ENCODE measurements at regions not wholly inside any gene's neighbourhood (a gene's known extent, or its start where the extent isn't known, plus 50 kb on each side); places are given as distances from the start of the nearest gene placed in this dataset.
"Not testable (repeated sequence)": the region's sequence is repeated elsewhere in the genome, so short reads cannot be mapped to it uniquely, and the experiment has no call there.

DNA sequence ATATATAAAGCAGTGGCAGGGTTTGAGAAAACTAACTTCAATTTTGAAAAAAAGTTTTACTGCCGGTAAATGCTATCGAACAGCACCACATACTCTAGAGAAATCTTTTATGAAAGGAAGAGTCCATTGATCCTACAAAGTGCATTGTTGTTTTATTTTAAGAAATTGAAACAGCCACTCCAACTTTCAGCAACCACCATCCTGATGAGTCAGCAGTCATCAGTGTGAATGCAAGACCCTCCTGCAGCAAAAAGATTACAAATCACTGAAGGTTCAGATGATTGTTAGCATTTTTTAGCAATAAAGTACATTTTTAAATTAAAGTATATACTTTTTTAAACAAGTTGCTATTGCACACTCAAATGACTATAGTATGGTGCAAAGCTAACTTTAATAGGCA, 1017.7 kb upstream of the CRIM1 start:
- ATAC-seq = no peak

DNA sequence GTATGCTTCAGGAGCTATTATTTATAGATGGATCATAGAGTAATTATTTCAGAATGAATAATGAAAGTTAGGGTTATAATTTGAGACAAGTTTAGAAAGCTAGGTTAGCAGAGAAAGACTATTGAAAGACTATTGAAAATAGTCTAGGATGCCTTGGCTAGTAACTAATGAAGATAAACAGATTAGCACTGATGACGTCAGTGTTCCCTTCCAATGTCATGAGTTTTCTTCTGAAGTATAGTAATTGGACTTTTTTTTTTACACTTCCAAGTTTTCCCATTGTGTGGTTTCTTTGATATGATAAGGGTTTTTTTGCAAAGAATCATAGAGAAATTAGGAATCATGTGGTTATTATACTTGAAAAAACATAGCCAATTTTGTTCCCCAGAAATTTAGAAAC, 1041.5 kb upstream of the CRIM1 start:
- DNase-seq (no peak), ATAC-seq (no peak)
- intact Hi-C loops (cut with DNase I) = no loop called here

More for the DNA sequence above, 1017.7 kb upstream of the CRIM1 start:
- intact Hi-C loops (cut with DNase I) = no loop called here
- DNase-seq = no peak

DNA sequence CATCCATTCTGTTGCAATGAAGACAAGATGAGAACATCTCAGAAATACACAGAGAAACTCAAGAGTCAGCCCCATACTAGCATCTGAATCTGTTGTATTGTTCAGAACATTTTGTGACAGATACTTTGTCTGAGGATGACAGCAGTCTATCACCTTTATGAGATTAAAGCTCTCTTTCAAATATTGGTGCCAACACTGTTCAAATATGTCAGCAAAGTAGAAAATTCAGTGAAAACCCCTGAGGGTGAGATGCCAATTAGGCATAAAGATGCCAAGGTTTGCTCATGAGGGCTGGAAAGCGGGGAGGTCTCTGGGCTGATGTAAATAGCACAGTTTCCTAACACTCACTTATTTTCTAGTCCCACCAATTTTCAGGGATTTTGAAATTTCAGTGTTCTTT, 1054.2 kb upstream of the CRIM1 start:
- no peak for DNase-seq
- no peak for ATAC-seq
- intact Hi-C loops (cut with DNase I) = no loop called here

DNA sequence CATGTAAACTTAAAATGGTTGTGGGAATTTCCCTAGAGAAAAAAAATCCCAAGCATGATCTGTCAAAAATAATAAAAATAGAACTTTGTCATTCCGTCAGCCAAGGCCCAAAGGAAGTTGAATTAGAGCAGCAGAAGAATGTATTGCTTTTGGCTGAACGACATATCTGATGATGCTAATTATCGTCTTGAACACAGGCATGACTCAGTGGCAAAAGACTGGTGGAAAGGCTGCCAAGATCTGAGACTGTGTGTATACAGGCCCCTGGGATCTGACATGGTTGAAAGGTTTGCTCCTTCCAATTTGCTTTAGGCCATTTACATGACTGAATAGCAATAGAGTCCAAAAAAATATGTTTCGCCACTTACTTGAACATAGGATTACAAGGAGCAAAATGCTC, 1057.1 kb upstream of the CRIM1 start:
- DNase-seq (peak; percentile 25), ATAC-seq (peak; percentile 57 to 92)
- intact Hi-C loops (cut with DNase I) = no loop called here

DNA sequence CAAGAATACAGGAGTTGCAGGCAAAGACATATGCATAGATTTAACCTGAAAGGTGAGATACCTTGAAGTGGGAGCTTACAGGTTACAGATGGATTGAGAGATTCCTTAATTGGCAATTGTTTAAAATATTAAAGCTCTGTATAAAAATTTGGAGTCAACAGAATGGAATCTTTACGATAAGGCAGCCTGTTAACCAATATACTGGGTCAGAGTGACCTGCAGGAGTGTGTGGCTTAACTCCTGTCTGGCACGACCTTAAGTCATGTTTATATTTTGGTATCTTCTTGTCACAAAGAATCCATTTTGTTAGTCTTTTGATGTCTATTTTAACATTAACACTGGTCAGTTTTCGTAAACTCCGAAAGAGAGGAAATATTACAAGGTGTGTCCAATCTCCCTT, 1058.2 kb upstream of the CRIM1 start:
- intact Hi-C loops (cut with DNase I) = no loop called here
- DNase-seq (no peak), ATAC-seq (no peak)

DNA sequence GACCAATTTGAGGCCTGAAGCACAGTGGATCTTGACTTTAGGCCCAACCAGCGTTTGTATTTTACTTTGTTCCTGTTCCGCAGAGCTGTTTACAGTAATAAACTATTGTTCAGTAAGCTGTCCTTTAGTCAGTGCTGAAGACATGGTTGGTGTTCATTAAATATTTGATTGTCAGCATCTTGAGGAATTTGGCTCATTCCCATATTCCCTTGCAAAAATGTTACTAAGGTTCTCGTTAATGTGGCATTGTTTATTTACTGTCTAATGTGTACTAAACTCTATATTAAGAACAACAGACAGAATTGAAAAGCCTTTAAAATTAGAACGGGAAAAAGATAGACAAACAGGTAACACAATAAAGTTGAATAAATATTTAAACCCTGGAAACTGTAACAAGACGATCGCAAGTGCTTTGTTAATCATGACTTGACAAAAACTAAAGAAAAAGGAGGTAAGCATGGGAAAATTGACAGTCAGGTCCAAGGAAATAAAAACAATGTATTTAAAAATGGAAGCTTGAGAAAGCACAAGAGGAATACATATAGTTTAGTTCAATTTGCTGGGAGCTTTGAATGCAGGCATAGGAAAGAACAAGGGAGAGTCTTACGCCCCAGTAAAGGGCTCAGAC, 1060.8 kb upstream of the CRIM1 start:
- no peak for DNase-seq
- intact Hi-C loops (cut with DNase I) = no loop called here
- no peak for ATAC-seq

DNA sequence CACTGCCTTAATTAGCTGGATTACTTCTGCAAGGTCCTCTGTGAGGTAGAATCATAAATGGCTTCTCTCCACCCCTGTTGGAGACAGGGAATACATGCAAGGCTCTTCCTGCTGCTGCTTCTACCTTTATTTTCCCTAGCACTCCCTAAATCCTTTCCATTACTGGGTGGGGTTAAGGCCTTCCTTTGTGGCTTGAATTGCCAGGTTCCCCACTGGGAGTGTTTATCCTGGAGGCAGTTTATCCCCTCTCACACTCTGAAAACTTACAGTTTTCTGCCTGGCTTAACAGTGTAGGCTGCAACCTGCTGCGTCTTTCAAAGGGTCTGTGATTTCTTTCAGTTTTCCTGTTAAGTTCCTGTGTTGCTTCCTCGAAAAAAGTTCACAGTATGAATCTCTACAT, 1062.3 kb upstream of the CRIM1 start:
- ATAC-seq = no peak
- intact Hi-C loops (cut with DNase I) = no loop called here
- no peak for DNase-seq

DNA sequence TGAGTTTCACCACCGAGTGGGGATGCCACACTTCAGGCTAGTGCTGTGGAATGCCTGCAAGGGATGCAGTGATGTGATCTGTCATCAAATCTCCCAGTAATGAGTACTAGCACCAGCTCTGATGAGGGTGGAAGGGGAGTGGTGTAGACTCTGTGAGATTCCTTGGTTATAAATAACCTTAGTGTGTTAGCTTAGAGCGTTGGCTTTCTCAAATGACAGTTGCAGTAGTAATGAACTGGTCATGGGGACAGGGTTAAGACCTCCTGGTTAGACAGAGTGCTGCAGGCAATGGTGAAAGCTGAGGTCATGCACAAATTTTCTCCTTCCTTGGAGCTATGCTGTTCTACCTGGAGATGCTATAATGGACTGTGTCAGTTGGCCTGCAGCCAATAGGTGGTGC, 1063.4 kb upstream of the CRIM1 start:
- intact Hi-C loops (cut with DNase I) = no loop called here
- no peak for DNase-seq
- no peak for ATAC-seq

DNA sequence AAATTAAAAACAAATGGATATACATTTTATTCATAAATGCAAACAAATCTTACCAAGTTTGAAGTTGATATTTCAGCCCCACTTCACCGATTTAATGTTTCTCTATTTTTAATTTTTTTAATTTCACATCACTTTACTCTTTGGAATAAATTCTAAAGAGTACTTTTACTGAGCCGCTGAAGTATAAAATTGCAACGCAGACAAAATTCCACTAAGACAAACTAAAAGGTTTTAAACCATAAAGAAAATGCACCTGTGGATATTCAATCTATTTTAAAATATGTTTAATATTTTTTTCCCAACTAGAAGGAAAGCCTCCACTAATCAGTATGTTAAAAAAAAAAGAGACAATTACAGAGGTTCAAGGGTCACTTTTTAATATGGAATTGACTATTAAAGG, 1073.9 kb upstream of the CRIM1 start:
- DNase-seq (no peak), ATAC-seq (no peak)
- intact Hi-C loops (cut with DNase I) = no loop called here

DNA sequence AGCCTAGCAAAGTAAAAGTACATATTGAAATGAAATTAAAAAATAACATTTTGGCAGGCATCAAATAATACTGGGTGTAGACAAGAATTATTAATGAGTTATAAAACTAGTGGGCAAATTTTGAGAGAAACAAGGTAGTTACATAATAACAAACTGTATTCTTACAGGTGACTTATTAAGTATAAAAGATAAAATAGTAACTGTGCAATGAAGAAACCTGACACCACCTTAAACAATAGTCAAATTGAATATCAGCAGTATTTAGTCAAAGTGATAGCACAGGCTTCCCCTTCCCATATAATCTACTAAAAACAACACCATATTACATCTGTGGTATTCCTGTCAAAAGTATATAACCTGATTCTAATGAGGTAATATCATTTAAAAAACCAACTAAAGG, 1099.8 kb upstream of the CRIM1 start:
- intact Hi-C loops (cut with DNase I) = no loop called here
- DNase-seq (no peak), ATAC-seq (no peak)

DNA sequence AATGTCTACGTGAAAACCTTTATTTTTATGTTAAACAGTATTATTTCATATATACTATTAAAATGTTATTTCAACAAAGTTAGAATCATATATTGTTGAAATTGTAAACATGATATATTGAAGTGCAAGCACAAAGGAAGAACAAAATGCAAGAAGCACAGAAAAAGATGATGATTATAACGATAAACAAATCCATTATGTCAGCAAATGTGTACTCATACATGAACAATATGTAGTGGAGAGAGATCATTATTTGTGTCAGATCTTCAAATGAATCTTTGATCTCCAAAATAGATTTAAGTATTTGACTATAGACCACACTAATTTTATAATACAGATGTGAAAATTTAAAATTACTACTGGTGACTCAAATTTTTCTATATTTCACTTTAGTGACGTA, 1104.4 kb upstream of the CRIM1 start:
- ATAC-seq (no peak), DNase-seq (no peak)
- intact Hi-C loops (cut with DNase I) = no loop called here

DNA sequence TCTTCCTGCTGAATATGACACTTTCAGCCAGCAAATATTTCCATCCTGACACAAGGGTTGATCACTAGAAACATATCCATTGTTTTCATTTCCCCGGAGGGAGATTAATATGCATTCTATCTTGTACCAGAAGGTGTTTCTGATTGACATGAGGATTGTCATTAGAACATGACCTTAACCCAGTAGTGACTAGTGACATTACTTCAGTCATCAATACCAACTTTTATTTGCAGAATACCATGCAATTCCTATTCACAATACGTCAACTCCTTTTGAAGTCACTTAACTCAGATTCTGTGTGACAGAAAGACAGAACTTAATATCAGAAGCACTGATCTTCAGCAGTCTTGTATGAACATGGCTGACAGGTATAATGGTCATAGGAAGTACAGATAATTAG, 1108.9 kb upstream of the CRIM1 start:
- DNase-seq (no peak), ATAC-seq (no peak)
- intact Hi-C loops (cut with DNase I) = no loop called here

DNA sequence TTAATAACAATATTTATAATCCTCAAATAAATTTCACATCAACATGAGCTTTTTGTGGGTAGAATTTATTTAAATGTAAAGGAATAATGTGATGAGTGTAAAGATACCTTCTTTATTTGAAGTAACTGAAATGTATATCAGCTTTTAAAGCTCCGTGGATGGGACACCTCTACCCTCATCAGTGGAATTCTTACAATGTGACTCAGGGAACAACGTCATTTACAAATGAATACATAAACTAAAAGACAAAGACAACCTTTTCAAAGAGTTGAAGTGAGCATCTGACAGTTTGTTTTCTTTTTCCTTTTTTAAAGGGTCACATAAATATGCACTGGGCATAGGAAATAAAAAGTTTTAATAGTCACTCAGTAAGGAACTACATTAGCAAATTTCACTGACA, 1127.0 kb upstream of the CRIM1 start:
- ATAC-seq = no peak
- intact Hi-C loops (cut with DNase I) = no loop called here
- DNase-seq = no peak

DNA sequence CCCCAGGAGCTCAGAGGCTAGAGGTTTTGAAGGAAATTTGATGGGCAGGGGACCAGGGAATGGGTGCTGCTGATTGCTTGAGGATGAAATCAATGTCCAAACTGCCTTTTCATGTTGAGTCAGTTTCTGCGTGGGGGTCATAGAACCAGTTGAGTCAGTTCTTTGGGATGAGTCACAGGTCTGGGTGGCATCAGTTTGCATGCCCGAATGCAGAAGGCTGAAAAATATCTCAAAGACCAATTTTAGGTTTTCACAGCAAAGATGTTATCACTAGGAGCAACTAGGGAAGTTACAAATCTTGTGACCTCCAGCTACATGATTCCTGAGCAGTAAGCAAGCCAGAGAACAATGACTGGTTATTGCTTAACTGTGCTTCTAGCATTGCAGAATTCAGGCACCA, 1135.1 kb upstream of the CRIM1 start:
- intact Hi-C loops (cut with DNase I) = no loop called here
- ATAC-seq (no peak), DNase-seq (no peak)

DNA sequence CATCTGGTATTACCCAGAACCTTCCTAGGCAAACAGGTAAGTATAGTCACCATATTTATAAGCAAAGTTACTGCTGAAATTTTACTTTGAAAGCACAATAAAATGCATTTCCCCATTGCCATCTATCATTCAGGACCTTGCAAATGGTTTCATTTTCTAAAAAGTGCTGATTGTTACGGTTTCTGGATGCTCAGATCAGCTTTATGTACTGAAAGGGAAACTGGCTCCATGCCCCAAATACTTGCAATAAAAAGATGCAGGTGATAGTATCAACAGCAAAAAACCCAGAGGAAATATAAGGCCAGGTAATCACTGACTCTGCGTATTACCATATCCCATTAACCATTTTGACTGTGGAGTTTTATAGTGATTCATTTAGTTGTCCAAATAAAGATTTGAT, 1150.7 kb upstream of the CRIM1 start:
- DNase-seq (no peak), ATAC-seq (no peak)
- intact Hi-C loops (cut with DNase I) = no loop called here

DNA sequence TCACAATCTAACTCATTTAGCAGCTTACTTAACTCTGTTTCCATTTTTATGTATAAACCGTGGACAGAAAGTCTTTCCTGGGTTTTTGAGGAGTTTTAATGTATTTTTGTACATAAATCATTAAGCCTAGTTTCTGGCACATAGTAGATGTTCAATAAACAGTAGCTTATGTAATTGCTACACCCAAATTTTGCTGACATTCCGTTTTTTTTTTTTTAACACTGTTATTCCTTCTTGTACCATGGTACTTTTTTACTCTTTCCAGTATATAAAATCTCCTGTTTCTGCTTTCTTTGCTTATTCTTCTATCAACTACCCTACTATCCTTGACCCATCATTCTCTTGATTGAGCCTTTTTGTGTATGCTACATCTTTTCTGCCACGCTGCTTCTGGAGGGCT, 1151.3 kb upstream of the CRIM1 start:
- intact Hi-C loops (cut with DNase I) = no loop called here
- DNase-seq = no peak
- ATAC-seq = no peak

DNA sequence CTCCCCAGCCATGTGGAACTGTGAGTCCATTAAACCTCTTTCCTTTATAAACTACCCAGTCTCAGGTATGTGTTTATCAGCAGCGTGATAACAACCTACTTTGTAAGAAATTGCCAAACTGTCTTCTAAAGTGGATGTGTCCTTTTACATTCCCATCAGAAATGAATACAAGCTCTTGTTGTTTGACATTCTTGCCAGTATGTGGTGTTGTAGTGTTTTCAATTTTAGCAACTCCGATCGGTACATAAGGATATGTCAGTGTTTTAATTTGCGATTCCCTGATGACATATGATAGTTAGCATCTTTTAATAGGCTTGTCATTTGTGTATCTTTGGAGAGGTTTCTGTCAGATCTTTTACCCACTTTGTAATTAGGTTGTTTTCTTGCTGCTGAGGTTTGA, 1156.3 kb upstream of the CRIM1 start:
- DNase-seq (no peak), ATAC-seq (no peak)
- intact Hi-C loops (cut with DNase I) = no loop called here

DNA sequence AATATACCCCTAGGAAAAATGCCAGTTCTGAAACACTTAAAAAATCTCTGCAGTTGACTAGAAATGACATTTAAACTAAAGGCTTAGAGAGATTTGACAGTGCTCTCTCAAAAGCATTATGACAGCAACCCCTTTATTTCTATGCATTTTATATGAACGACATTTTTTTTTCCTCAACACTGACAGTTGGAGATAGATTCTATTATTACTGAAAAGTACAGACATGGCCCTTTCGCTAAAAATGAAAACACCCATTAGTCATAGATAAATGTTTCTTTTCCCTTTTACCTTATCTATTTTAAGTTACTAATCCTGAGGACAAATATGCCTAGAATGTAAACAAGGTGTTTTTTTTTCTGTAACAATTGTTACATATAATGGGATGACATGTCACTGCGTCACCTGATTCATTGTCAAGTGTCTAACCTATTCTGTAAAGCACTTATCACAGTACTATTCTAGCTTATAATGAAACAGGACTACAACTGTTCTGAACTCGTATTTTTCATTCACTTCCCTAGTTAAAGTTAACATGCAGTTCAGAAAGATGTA, 1169.6 kb upstream of the CRIM1 start:
- DNase-seq (no peak), ATAC-seq (no peak)
- intact Hi-C loops (cut with DNase I) = no loop called here

DNA sequence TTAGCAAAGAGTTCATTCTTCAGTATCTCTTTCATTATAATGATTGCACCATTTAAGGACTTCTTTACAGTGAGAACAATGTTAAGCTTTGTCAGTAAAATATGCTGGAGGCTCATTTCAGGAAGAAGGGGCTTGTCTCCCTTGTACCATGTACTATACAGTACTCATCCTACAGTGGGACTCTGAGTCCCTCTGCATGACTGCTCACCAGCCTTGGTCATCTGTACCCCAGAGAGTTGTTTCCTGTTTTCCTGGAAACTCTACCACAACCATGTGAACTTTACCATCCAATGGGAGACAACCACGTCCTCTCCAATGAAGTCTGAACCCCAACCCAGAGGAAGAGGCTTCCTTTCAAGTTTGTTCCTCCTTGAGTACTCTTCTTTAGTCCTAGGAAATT, 1171.1 kb upstream of the CRIM1 start:
- intact Hi-C loops (cut with DNase I) = no loop called here

DNA sequence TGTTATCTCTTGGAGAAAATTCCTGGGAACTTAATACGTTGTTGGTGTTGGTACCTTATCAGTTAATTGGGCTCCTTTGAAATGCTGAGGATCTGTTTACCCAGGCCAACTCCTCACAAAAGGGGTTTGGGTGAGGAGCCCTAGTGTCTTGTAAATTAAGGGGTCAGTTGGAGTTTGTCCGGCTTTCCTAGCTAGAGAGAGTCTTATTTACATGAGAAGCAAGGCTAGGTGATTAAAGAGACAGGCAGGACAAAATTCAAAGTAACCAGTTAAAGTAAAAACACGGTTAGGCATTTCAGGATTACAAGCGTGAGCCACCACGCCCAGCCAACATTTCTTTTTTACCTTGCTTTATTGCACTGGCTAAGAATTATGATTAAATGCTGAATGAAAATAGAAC, 1178.9 kb upstream of the CRIM1 start:
- ATAC-seq; DNase-seq; intact Hi-C loops (cut with DNase I): not testable (repeated sequence)

More for the DNA sequence above, 1171.1 kb upstream of the CRIM1 start:
- ATAC-seq (no peak), DNase-seq (no peak)

DNA sequence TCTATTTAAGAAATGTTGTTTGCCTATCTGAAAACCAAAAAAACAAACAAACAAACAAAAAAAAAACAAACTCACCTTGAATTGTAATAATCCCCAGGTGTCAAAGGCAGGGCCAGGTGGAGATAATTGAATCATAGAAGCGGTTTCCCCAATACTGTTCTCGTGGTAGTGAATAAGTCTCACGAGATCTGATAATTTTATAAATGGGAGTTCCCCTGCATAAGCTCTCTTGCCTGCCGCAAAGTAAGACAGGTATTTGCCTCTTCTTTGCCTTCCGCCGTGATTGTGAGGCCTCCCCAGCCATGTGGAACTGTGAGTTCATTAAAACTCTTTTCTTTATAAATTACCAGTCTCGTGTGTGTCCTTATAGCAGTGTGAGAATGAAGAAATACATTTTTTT, 1180.7 kb upstream of the CRIM1 start:
- no peak for ATAC-seq
- no peak for DNase-seq
- intact Hi-C loops (cut with DNase I) = no loop called here

DNA sequence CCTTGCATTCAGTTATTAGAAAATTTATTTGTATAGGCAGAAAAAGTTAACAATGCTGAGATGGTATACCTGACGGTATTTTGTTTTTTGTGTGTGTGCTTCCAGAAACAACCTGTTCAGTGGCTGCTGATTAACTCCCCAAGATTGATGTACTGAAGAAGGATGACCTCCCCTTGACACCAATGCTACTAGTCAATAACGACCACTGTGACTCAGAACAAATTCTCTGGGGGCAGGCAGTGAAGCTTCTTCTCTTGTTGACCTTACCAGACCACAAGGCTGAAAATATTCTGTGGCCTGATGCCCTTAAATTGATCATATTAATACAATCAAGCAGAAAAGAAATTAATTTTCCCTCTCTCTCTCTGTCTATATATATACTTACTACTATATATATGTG, 1182.9 kb upstream of the CRIM1 start:
- DNase-seq = no peak
- intact Hi-C loops (cut with DNase I) = no loop called here
- no peak for ATAC-seq
